Mucosa of descending colon (tissue), 3 donors: ENCODE measurements at regions not wholly inside any gene's neighbourhood (a gene's known extent, or its start where the extent isn't known, plus 50 kb on each side); places are given as distances from the start of the nearest gene placed in this dataset.

Experiments
- ATAC-seq: fragments of 200-7000 bp; cut with Tn5 transposase; one replicate; pipeline ENCODE4 v1.9.1; 2020; ENCODE audit warnings: mild to moderate bottlenecking, moderate library complexity
- DNase-seq, 3 donors: peaks; one replicate each; pipeline ENCODE4 v3.0.0-alpha.2; 2020
- H3K36me3 ChIP-seq: fragments of 200-600 bp; one replicate; pipeline ENCODE4 v1.8.0; 2021; ENCODE audit warnings: low read depth, mild to moderate bottlenecking
- H3K4me1 ChIP-seq: fragments of 200-600 bp; one replicate; pipeline ENCODE4 v1.8.0; 2021; ENCODE audit warnings: low read depth, mild to moderate bottlenecking
- H3K4me3 ChIP-seq: fragments of 200-600 bp; one replicate; pipeline ENCODE4 v1.8.0; 2021; ENCODE audit warnings: mild to moderate bottlenecking
- H3K9me3 ChIP-seq: fragments of 200-600 bp; one replicate; pipeline ENCODE4 v1.8.0; 2021; ENCODE audit warnings: mild to moderate bottlenecking
- CTCF ChIP-seq: fragments of 200-600 bp; IDR thresholded peaks from one replicate; pipeline ENCODE4 v1.8.0; 2022; ENCODE audit warnings: antibody characterized with exemption, mild to moderate bottlenecking
- intact Hi-C, 2 donors: fragments of 100-400 bp; cut with DNase I in 1 of 2; cut with micrococcal nuclease in 1 of 2; formaldehyde crosslinking; loops; one replicate each; pipeline versions ENCODE4 v1.11.0 to v1.11.1; 2022; cut with DNase I, micrococcal nuclease
- donor health status: DM: no; HTN: no; CAD: no; lungs with moderate emphysema.
- donor health status: DM: no; HTN: no; CAD: no.
- donor health status: DM: no; HTN: yes; CAD: no.

- ATAC-seq (no peak), DNase-seq (no peak)
- intact Hi-C loops, result no loop called here
Observed at GRCh38 chr4:35080799-35081198, 1163.5 kb downstream of the ARAP2 start.

GRCh38 chr4:35087218-35087617 is 1157.1 kb downstream of the ARAP2 start:
- no peak for TF ChIP-seq CTCF
- Histone ChIP-seq H3K9me3 (peaks cover 12% of the 10 kb centered on the region), H3K4me1 (no peaks in the 10 kb centered on the region), H3K36me3 (no peaks in the 10 kb centered on the region), H3K4me3 (no peak overlapping the region)
- DNase-seq (no peak), ATAC-seq (no peak)
- intact Hi-C loops, result no loop called here

More at GRCh38 chr4:35080799-35081198, 1163.5 kb downstream of the ARAP2 start:
- Histone ChIP-seq H3K36me3 (no peaks in the 10 kb centered on the region), H3K4me1 (no peaks in the 10 kb centered on the region), H3K4me3 (no peak overlapping the region), H3K9me3 (peaks cover 17% of the 10 kb centered on the region)
- TF ChIP-seq CTCF, result no peak

GRCh38 chr4:35100932-35101331 is 1143.4 kb downstream of the ARAP2 start:
- TF ChIP-seq CTCF, result no peak
- ATAC-seq (no peak), DNase-seq (no peak)
- Histone ChIP-seq H3K9me3 (peaks cover 39% of the 10 kb centered on the region), H3K4me1 (no peaks in the 10 kb centered on the region), H3K4me3 (no peak overlapping the region), H3K36me3 (no peaks in the 10 kb centered on the region)
- intact Hi-C loops, result no loop called here

GRCh38 chr4:35102066-35102465 is 1142.2 kb downstream of the ARAP2 start:
- peaks cover 31% of the 10 kb centered on the region for H3K9me3 ChIP-seq
- no peak for ATAC-seq
- intact Hi-C loops, result no loop called here
- no peak for TF ChIP-seq CTCF
- H3K4me3 ChIP-seq, result no peak overlapping the region
- no peak for DNase-seq
- no peaks in the 10 kb centered on the region for H3K36me3 ChIP-seq
- no peaks in the 10 kb centered on the region for H3K4me1 ChIP-seq

GRCh38 chr4:35105486-35105885 is 1138.8 kb downstream of the ARAP2 start:
- TF ChIP-seq CTCF, result no peak
- DNase-seq, result no peak
- ATAC-seq, result no peak

GRCh38 chr4:35106091-35106734 is 1138.1 kb downstream of the ARAP2 start:
- intact Hi-C loops, result no loop called here
- Histone ChIP-seq H3K4me3 (no peak overlapping the region), H3K9me3 (peaks cover 29% of the 10 kb centered on the region), H3K4me1 (no peaks in the 10 kb centered on the region), H3K36me3 (no peaks in the 10 kb centered on the region)
- ATAC-seq (no peak), DNase-seq (no peak)
- no peak for TF ChIP-seq CTCF

More at GRCh38 chr4:35105486-35105885, 1138.8 kb downstream of the ARAP2 start:
- Histone ChIP-seq H3K9me3 (peaks cover 36% of the 10 kb centered on the region), H3K4me3 (no peak overlapping the region), H3K4me1 (no peaks in the 10 kb centered on the region), H3K36me3 (no peaks in the 10 kb centered on the region)
- intact Hi-C loops, result no loop called here
